ENCODE measurements at regions not wholly inside any gene's neighbourhood (a gene's known extent, or its start where the extent isn't known, plus 50 kb on each side); places are given as distances from the start of the nearest gene placed in this dataset.

DNA sequence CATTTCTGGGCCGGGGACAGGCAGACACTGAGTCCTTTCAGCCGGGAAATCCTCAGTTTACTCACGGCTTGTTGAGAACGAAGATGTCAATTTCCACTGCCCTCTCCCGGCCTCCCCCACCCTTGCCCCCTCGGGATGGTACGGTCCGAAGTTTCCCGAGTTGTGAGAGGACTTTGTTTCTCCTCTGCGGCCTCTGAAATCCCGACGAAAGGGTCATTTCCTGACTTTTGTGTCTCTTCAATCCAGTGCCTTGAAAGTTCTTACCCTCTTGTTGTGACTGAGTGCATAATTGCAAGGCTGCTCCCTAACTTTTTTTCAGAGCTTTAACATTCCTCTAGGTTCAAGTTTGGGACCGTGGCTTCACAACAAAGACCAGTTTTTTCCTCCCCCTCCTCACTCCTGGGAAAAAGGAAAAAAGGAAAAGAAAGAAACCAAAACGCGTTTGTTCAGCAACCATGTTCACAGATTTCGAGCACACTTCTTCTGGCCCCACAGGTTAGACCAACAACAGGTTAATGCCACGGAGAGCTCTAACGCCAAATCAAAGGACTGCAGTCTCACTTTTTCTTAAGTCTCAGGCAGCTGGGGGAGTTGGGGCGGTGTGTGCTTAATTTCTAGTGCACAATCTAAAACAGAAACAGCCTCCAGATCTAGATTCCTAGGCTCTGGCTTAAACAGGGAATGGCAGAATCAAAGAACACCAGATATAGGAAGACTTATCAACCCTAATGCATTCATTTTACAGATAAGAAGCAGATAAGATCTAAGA is 138.9 kb downstream of the TMCO5A start:
- TF ChIP-seq ZNF274 (IDR thresholded peaks at IDR 0.05; ENCODE audit: low read depth, low read length): no peak
- peak overlapping the region; percentile 35; the same call in 1 of the 2 replicates for H3K4me3 ChIP-seq (ENCODE audit: low read length)

DNA sequence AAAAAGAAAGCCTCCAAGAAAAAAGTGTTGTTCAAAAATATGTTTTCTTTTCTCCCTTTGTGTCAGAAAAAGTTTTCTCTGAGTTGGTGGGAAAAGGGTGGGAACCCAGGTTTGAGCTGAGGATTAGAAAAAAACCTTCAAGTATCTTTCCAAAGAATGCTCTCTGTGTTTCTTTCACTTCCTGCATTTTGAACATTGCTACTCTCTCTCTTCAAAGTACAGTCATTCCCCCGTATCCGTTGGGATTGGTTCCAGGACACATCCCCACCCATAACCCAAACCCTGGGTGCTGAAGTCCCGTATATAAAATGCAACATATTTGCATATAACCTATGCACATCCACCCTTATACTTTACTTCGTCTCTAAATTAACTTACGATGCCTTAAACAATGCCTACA is 139.6 kb downstream of the TMCO5A start:
- no peak for TF ChIP-seq ZNF274 (IDR thresholded peaks at IDR 0.05; ENCODE audit: low read depth, low read length)
- no peak overlapping the region for H3K4me3 ChIP-seq (ENCODE audit: low read length)

DNA sequence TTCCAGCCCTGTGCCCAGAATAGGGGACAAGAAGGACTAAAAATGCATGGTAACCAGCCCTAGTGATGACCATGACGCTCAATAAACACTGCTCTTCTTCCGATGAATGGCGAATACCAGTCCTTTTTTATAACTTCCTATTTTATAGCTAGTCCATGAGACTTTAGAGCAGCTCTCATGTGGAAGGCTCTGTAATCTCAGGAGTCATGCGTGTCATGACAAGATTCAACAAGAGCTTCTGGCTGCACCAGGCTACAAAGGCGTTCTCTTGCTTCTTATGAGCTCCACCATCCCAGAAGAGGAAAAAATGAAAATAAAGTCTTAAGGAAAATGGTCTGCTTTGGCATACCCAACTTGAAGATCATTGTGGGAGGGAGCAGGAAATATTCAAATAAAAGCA is 141.0 kb downstream of the TMCO5A start:
- H3K4me3 ChIP-seq (ENCODE audit: low read length): no peak overlapping the region

DNA sequence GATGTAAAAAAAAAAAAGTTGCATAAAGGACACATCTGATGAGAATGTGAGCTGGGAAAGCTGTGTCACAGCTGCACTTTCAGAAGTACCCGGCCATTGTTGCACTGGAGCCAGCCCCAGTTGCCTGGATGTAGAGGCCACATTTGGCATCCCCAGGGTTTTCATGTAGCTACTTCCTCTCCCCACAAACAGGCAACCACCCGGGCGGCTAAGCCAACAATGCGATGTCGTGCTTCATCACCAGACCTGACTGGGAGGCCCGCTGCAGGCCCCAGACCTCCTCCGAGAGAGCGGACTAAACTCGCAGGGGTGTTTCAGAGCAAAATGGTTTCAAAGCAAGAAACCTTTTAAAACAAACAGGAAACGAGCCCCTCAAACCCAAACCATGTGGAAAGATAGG is 142.3 kb downstream of the TMCO5A start:
- TF ChIP-seq ZNF274 (IDR thresholded peaks at IDR 0.05; ENCODE audit: low read depth, low read length): no peak
- H3K4me3 ChIP-seq (ENCODE audit: low read length): no peak overlapping the region

More for the DNA sequence above, 141.0 kb downstream of the TMCO5A start:
- TF ChIP-seq ZNF274 (IDR thresholded peaks at IDR 0.05; ENCODE audit: low read depth, low read length): no peak

DNA sequence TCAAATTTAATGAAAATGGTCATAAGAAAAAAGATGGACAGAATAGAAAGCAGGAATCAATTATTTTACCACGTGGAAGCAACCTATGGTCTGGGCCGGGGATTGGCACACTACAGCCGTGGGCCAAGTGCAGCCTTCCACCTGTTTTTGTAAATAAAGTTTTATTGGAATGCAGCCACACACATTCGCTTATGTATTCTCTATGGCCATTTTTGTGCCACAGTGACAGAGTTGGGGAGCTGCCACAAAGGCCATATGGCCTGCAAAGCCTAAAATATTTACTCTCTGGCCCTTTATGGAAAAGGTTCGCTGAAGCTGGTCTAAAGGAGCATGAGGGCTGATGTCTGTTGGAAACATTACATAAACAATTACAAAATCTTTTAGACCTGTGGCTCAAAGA is 144.8 kb downstream of the TMCO5A start:
- TF ChIP-seq ZNF274 (IDR thresholded peaks at IDR 0.05; ENCODE audit: low read depth, low read length): no peak
- no peak overlapping the region for H3K4me3 ChIP-seq (ENCODE audit: low read length)

DNA sequence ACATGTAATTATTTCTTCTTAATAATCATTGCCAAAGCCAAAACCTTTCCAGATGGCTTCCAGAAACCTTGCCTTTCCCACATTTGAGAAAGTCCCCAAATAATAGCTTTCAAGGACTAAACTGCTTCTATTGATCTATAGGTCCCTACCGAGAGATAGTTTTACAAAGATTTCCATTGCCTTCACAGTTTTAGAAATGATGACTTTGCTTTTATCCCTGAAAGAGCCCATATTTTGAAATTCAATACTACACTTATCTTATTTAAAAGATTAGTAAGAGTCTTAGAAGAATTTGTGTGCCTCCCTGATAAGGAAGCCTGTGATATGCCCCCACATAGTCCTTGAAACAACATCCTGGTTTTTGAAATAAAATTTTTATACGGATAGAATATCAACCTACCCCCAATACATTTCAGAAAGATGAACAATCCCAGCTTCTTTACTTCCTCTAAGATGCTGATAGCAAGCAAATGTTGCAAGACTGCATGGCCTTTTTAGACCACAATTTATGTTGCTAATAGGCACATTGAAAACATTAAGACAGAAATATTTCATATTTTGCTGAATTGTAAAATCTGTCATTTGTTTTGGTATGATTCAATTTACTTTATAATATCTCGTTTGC is 146.3 kb downstream of the TMCO5A start:
- H3K4me3 ChIP-seq (ENCODE audit: low read length): no peak overlapping the region
- TF ChIP-seq ZNF274 (IDR thresholded peaks at IDR 0.05; ENCODE audit: low read depth, low read length): no peak

DNA sequence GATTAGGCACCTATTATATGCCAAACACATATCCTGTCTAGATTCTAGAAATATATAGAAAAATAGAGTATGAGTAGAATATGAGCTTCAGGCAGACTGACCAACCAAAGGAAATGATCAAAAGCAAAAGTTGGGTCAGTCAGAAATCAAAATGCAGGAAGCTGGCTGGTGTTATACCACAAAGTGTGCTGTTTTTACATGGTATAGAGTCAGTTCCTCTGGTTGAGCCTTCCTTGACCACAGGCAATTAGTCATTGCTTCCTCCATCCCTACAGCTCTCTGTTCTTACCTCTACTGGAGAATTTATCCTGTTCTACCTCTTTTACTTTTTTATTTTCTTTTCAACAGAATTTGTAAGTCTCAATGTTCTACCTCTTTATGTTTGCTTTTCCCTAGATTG is 149.8 kb downstream of the TMCO5A start:
- TF ChIP-seq ZNF274 (IDR thresholded peaks at IDR 0.05; ENCODE audit: low read depth, low read length): no peak
- no peak overlapping the region for H3K4me3 ChIP-seq (ENCODE audit: low read length)

DNA sequence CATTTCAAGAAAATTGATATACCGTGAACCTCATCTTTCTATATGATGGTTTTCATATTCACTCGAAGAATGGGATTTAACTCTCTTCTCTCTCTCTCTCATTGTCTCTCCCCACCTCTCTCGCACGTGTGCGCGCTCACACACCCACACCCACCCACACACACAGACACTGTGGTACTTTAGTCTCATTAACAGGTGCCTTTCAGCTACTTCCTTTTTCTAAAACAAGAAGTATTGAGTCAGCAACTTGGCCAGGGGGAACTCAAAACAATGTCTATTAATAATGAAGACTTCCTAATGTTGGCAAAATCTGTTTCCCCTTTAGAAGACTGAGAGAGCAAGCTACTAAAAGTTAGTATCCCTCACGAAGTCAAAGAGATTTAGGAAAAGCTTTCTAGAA is 150.7 kb downstream of the TMCO5A start:
- no peak overlapping the region for H3K4me3 ChIP-seq (ENCODE audit: low read length)
- TF ChIP-seq ZNF274 (IDR thresholded peaks at IDR 0.05; ENCODE audit: low read depth, low read length): no peak

DNA sequence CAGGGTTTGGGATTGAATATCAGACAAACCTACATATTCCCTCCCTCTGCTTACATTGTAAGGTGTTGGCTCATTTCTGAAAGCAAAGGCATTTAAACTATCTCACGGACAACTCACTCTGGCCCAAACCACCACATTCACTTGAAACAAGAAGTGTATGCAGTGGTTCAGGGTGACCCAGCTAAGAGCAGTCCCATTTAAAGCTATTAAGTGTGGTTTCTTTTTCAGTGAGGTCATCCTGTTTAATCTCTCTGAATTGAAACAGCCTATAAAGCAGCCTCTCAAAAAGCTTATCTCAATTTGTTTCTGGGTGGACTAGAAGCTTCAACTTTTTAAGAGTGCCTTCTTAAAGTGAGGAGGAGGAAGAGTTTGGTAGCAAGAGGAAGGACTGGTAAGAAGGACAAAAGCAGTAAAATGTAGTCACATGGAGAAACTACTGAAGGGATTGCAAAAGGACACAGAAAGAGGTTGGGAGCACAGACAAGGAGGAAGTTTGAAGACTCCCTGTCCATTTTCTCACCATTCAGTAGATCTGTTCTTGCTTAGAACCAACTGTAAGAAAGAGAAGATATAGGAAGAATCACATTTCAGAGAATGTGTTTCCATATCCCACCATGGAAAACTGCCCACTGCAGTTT is 151.6 kb downstream of the TMCO5A start:
- peak overlapping the region; percentile 36; the same call in 1 of the 2 replicates for H3K4me3 ChIP-seq (ENCODE audit: low read length)

DNA sequence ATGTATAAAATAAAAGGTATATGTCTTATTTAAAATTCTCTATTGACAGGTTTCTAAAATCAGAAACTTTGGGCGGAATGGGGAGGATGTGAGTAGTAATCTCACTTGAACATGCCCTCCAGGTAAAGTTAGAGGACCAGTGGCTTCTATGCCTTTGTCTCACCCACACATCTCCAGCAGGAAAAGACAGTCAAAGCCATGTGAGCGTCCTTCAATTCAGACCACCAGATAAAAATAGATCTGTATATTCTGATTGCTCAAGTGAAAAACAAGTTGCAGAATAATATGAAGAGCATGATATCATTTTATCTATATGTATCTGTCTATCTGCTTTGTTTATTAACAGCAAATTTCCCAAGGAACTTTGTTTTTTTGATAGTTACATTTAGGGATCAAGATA is 152.2 kb downstream of the TMCO5A start:
- no peak overlapping the region for H3K4me3 ChIP-seq (ENCODE audit: low read length)
- no peak for TF ChIP-seq ZNF274 (IDR thresholded peaks at IDR 0.05; ENCODE audit: low read depth, low read length)

More for the DNA sequence above, 151.6 kb downstream of the TMCO5A start:
- TF ChIP-seq ZNF274 (IDR thresholded peaks at IDR 0.05; ENCODE audit: low read depth, low read length): no peak

DNA sequence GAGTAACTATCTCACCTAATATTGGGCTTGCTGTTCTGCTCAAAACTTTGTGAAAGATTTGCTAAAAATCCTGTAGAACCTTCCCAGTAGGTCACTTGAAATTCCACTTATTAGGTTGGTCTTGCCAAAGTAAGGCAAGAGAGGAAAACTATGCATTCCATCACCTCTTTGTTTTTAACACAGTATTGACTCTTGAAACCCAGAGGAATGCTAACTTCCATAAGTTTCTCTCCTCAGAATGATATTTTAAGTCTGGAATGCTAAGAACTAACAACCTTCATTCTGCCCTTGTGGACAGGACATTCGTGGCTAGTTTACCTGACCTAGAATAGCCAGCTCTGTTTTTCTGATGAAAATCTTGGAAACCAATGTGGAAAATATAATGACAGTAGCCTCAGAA is 154.5 kb downstream of the TMCO5A start:
- no peak for TF ChIP-seq ZNF274 (IDR thresholded peaks at IDR 0.05; ENCODE audit: low read depth, low read length)

DNA sequence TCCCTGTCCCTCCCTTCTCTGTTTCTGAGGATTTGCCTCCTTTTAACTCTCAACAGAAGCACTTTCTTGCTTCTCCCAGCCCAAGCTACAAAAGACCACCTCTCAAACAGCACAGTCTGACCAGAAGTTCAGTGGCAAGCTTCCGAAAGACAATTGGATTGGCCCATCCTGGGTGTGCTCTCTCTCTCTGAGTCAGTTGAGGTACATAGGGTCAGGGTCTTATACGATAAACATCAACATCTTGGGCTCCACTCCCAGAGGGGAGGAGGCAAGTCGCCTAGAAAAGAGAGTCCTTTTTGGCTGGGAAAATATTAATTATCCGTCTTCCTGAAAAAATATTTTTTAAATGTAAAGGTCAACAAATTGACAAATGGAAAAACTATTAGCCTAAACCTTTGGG is 155.8 kb downstream of the TMCO5A start:
- TF ChIP-seq ZNF274 (IDR thresholded peaks at IDR 0.05; ENCODE audit: low read depth, low read length): no peak
- no peak overlapping the region for H3K4me3 ChIP-seq (ENCODE audit: low read length)

More for the DNA sequence above, 154.5 kb downstream of the TMCO5A start:
- H3K4me3 ChIP-seq (ENCODE audit: low read length): no peak overlapping the region

DNA sequence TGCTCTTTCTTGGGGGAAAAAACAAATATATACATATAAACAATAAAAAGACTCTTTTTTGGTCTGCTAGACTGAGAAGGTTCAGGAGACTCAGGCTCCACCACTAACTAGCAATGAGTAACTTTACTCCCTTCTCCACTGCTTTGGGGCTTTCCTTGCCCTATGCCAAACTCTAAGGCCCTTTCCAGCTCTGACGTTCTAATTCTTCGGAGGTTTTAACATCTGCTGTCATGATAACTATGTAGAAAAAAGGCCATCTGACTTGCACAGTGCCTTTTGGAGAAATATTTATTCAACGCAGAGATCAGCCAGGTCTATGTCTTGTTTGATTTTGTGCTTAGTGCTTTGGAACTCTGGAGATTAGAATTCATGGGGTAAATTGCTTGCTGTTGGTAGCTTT is 156.2 kb downstream of the TMCO5A start:
- no peak for TF ChIP-seq ZNF274 (IDR thresholded peaks at IDR 0.05; ENCODE audit: low read depth, low read length)
- no peak overlapping the region for H3K4me3 ChIP-seq (ENCODE audit: low read length)

DNA sequence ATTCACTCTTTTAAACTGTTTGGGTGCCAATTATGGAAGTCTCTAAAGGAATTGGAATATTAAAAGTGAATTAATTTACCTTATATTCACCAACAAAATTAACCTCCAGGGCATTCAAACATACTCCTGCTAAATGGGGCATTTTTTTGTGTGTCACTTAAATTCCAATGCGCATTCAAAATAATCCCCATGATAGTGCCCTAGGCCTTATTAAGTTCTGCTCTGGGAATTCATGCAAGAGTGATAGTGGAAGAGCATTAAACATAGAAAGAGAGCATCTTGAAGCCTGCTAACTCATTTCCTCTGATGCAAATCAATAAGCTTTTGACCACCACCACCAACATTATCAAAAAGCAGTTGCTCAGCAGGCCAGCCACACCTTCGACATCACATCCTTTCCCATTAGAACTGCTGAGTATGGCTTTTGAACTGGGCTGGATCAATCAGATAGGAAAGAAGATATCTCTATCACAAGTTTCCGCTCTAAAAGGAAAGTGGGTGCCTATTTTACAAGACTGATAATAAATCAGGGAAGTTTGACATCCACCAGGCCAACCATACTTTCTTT is 156.7 kb downstream of the TMCO5A start:
- H3K4me3 ChIP-seq (ENCODE audit: low read length): no peak overlapping the region
- TF ChIP-seq ZNF274 (IDR thresholded peaks at IDR 0.05; ENCODE audit: low read depth, low read length): no peak

DNA sequence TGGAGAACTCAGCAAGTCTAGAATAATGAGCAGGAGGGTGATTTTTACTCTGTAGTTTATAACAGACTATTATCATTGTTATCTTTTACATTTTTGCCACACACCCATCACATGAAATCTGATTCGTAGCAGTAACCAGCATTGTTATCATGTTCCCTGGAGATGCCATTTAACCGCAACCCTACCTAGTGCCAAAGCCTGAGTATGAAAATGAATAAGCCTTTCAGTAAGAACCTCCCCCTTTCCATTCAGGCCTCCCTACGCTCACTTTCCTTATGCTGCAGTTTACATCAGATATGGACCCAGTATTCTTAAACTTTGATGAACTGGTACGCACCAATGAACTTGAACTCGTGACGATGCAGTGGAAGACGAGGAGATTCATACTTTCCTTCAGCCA is 158.7 kb upstream of the SPRED1 start:
- no peak for TF ChIP-seq ZNF274 (IDR thresholded peaks at IDR 0.05; ENCODE audit: low read depth, low read length)
- H3K4me3 ChIP-seq (ENCODE audit: low read length): no peak overlapping the region

Data from GM08714 (cell line).